ENCODE measurements at regions not wholly inside any gene's neighbourhood (a gene's known extent, or its start where the extent isn't known, plus 50 kb on each side); places are given as distances from the start of the nearest gene placed in this dataset.

DNA sequence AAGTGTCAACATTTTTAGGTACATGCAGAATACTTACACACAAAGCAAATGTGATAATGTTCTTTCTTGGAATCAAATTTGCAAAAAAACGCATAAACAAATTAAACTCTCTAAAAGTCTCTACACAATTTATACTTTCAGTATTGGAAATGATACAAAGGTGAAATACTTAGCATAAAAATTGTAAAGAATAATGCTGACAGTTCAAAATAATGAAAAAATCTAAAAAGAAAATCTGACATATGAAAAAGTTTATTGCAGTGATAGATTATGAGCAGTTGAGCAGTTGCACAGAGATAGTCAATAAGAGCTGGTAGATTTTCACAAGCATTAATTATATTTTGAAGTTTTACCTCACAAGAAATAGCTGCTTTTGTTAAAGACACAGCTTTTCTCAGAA lies 1176.4 kb upstream of the EYS start:
- in situ Hi-C loops (cut with HindIII; ENCODE audit: low sequenced_read_pairs), result no loop called here
- TF ChIP-seq, protein P1, sequence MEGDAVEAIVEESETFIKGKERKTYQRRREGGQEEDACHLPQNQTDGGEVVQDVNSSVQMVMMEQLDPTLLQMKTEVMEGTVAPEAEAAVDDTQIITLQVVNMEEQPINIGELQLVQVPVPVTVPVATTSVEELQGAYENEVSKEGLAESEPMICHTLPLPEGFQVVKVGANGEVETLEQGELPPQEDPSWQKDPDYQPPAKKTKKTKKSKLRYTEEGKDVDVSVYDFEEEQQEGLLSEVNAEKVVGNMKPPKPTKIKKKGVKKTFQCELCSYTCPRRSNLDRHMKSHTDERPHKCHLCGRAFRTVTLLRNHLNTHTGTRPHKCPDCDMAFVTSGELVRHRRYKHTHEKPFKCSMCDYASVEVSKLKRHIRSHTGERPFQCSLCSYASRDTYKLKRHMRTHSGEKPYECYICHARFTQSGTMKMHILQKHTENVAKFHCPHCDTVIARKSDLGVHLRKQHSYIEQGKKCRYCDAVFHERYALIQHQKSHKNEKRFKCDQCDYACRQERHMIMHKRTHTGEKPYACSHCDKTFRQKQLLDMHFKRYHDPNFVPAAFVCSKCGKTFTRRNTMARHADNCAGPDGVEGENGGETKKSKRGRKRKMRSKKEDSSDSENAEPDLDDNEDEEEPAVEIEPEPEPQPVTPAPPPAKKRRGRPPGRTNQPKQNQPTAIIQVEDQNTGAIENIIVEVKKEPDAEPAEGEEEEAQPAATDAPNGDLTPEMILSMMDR (IDR thresholded peaks at IDR 0.05; ENCODE audit: low read depth, low read length), result no peak
- no peak for DNase-seq (ENCODE audit: low read depth, low spot score)
- no peak overlapping the region for H3K4me3 ChIP-seq (ENCODE audit: low read depth, low read length)

DNA sequence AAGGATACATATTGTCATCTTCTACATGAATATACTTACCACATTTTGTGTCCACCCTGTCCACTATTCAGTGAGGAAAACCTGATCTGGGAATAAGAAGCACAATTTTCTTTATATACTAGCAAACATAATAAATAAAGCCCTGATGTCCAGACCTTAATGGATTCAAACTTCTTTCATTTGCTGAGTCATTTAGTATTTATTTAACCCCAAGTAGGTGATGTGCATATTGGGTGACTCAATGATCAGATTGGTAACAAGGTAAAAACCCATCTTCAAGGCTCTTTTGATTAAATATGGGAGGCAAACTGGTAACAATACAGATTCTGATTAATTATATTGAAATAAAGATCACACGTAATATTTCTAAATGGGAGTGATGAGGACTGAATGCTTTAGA lies 1159.8 kb upstream of the EYS start:
- DNase-seq (ENCODE audit: low read depth, low spot score), result peak; percentile 17
- TF ChIP-seq, protein P1 (IDR thresholded peaks at IDR 0.05; ENCODE audit: low read depth, low read length), result no peak
- in situ Hi-C loops (cut with HindIII; ENCODE audit: low sequenced_read_pairs), result no loop called here
- no peak overlapping the region for H3K4me3 ChIP-seq (ENCODE audit: low read depth, low read length)

DNA sequence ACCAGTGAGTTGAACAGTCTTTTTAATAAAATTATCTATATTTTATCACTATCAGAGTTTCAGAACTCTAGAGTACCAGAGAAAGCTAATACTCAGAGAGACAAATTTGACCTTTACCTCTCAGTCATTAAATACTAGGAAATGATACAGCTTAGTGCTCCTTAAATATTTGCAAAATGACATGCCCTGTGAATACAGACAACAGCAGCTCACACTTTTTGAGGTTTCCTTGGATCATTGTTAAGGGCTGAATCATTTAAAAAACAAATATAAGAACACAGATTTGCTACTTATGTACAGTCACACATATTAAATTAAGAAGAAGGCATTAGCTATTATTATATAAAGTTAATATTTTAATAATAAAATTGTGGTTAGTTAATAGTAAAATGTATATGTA lies 1158.7 kb upstream of the EYS start:
- in situ Hi-C loops (cut with HindIII; ENCODE audit: low sequenced_read_pairs), result no loop called here
- peak; percentile 65 for DNase-seq (ENCODE audit: low read depth, low spot score)
- TF ChIP-seq, protein P1 (IDR thresholded peaks at IDR 0.05; ENCODE audit: low read depth, low read length), result no peak
- no peak overlapping the region for H3K4me3 ChIP-seq (ENCODE audit: low read depth, low read length)

DNA sequence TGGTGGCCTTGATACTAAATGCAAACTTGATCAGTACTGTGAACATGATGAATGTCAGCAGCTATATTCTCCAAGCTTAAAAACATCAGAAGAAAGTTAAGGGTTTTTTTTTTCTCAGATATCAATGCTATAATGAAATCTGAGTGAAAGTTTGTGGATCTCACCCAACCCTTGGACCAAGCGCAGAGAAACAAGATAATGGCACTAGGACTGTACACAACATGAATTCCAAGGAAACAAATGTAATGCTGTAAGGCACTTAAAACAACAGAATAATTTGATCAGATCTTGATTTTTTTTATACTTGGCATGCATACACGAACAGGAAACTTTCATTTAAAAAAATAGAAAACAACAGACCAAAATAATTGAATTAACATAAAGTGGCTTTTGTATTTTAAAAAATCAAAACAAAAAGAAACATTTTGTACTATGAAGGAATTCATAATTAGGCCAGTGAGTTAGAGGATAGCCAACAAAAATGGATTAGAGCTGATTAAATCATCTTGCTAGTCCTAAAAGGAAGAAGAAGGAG lies 1154.0 kb upstream of the EYS start:
- H3K4me3 ChIP-seq (ENCODE audit: low read depth, low read length), result no peak overlapping the region
- TF ChIP-seq, protein P1 (IDR thresholded peaks at IDR 0.05; ENCODE audit: low read depth, low read length), result no peak
- no peak for DNase-seq (ENCODE audit: low read depth, low spot score)
- in situ Hi-C loops (cut with HindIII; ENCODE audit: low sequenced_read_pairs), result no loop called here

DNA sequence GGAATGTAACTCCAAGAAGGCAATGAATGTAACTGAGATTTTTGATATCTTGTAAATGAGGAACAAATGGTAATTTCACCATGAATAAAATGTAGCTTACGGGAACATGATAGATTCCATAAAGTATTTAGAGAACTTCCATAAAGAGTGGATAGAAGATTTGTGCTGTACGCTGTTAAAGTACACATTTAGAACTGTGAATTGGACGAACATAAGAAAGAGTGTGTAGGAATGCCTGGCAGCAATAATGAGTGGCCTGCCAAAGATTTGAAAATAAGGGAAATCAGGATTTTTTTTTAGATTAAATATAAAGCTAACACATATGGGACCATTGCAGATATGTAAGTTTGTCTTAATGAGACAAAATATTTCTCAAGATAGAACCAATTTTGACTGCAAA lies 1153.3 kb upstream of the EYS start:
- in situ Hi-C loops (cut with HindIII; ENCODE audit: low sequenced_read_pairs), result no loop called here
- TF ChIP-seq, protein P1 (IDR thresholded peaks at IDR 0.05; ENCODE audit: low read depth, low read length), result no peak
- DNase-seq (ENCODE audit: low read depth, low spot score), result no peak
- H3K4me3 ChIP-seq (ENCODE audit: low read depth, low read length), result no peak overlapping the region

DNA sequence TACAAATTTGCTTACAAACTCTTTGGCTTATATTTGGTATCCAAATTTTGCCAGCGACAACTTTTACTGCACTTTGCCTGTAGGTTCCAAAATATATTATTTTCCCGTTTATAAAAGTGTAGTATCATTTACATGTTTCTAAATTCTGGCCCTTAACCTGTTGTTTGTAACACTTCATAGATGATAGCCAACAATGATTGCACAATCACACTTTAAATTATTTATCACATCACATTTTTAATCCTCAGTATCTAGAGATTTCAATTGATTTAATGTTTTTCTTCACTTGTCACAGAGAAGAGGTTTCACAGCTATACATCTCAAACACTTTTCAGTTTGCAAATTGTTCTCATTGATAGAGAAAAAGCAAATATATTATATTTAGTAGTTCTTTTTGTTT lies 1151.2 kb upstream of the EYS start:
- in situ Hi-C loops (cut with HindIII; ENCODE audit: low sequenced_read_pairs), result no loop called here
- TF ChIP-seq, protein P1 (IDR thresholded peaks at IDR 0.05; ENCODE audit: low read depth, low read length), result no peak
- no peak for DNase-seq (ENCODE audit: low read depth, low spot score)
- no peak overlapping the region for H3K4me3 ChIP-seq (ENCODE audit: low read depth, low read length)

DNA sequence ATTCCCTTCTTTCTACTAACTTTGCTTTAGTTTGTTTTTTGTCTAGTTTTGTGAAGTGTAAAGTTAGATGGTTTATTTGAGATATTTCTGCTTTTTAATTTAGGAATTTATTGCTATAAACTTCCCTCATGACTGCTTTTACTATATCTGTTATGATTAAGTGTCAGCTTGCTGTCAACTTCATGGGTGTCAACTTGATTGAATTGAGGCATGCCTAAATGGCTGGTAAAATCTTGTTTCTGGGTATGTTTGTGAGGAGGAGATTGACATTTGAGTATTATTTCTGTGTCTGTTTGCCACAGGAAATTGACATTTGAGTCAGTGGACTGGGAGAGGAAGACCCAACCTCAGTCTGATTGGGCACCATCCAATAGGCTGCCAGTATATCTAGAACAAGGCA lies 1147.0 kb upstream of the EYS start:
- TF ChIP-seq, protein P1 (IDR thresholded peaks at IDR 0.05; ENCODE audit: low read depth, low read length), result no peak
- in situ Hi-C loops (cut with HindIII; ENCODE audit: low sequenced_read_pairs), result no loop called here
- DNase-seq (ENCODE audit: low read depth, low spot score), result no peak
- H3K4me3 ChIP-seq (ENCODE audit: low read depth, low read length), result no peak overlapping the region

Data from astrocyte of the spinal cord (primary cell).